HG02870 (cell line): ENCODE measurements at regions not wholly inside any gene's neighbourhood (a gene's known extent, or its start where the extent isn't known, plus 50 kb on each side); places are given as distances from the start of the nearest gene placed in this dataset.
"Not testable (repeated sequence)": the region's sequence is repeated elsewhere in the genome, so short reads cannot be mapped to it uniquely, and the experiment has no call there.

ENCODE experiments used
- ATAC-seq: cut with Tn5 transposase; IDR thresholded peaks from one replicate; pipeline ENCODE4 v1.9.1; 2021; ENCODE audit warnings: mild to moderate bottlenecking, moderate library complexity; ENCODE audit not compliant: unreplicated experiment

DNA sequence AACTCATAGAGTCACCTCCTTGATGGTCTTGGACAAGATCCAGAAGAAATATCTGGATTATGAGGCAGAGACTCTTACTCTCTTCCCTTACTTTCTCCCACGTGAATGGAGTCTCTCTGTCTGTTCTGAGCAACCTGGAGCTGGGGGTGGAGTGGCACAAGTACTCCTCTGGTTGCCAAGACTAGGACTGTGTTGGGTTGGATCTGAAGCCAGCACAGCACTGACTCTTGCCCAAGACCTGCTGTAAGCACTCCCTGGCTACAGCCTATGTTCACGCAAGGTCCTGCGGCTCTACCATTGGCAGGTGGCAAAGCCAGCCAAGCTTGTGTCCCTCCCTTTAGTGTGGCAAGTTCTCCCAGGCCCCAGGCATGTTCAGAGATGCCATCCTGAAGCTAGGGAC is 488.2 kb upstream of the NRG3 start:
- ATAC-seq, result no peak

GRCh38 chr10:81403451-81403850 is 471.5 kb upstream of the NRG3 start:
- ATAC-seq, result no peak

DNA sequence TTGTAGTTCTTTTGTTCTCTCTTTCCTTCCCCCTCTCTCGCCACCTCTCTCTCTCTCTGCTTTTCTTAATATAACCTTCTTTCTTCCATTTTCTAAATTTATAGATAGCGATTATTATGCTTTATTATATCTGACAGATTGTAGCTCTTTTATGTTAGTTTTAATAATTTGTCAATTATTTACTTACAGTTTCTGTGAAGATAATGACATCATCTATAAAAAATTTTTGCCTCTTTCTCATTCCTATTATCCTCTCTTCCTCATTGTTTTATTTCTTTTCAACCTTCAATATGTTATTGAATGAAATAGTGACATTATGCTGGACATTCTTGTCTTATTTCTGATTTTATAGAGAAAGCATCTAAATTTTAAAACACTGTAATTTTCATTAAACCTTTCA is 469.6 kb upstream of the NRG3 start:
- ATAC-seq, result no peak

DNA sequence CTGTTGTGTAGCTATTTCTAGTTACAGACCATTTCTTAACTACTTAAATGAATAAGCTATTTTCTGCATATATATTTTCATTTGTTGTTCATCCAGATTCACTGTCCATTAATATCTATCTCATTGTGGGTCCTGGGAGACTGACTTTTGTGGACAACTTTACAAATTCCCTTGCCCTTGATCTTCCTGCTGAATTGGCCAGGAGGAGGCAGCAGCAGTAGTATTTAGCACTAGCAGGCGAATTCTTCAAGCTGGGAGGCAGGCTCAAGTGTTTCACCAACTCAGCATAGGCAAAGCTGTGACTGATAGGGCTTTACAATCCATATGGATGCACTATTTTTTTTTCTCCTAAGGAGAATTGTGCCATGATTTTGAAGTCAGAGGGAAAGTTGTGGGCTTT is 461.0 kb upstream of the NRG3 start:
- ATAC-seq, result no peak

- no peak for ATAC-seq
Measured at GRCh38 chr10:81426722-81427121, 448.3 kb upstream of the NRG3 start.

GRCh38 chr10:81428456-81429134 is 446.4 kb upstream of the NRG3 start:
- ATAC-seq, result no peak

DNA sequence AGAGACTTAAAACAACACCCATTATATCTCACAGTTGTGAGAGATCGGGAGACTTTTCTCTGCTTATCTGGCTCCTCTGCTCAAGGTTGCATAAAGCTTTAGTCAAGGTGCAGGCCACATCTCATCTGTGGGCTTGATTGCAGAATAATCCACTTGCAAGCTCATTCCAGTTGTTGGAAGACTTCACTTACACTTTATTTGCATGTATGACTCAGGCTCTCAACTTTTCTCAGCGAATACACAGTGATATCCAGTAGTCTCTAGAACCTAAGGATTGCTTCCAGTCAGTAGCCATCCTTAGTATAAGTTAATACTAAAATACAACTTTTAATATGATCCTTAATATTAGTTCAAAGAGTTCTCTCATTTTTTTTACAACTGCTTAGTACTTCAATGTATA is 435.5 kb upstream of the NRG3 start:
- ATAC-seq, result no peak

GRCh38 chr10:81441624-81442023 is 433.4 kb upstream of the NRG3 start:
- not testable (repeated sequence) for ATAC-seq

GRCh38 chr10:81444242-81444929 is 430.6 kb upstream of the NRG3 start:
- ATAC-seq, result no peak

DNA sequence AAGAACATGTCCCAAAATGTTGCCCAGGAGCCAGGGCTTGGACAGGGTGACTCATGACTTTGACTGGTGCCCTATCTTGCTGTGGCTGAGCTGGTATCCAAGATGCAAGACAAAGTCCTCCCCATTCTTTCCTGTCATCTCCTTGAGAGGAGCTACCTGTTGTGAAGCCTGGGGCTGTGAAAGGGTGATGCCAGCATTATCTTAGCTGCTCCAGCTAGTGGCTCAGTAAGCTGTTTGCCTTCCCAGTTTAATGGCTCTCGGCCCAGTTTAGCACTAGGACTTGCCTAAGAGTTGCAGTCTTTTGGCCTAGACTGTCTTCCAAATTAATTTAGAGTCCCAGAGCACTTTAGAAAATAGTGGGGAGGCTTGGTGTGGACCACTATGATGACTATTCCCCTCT is 424.3 kb upstream of the NRG3 start:
- no peak for ATAC-seq

GRCh38 chr10:81472927-81473470 is 402.0 kb upstream of the NRG3 start:
- ATAC-seq, result no peak

- ATAC-seq, result no peak
Measured at GRCh38 chr10:81473755-81474154, 401.2 kb upstream of the NRG3 start.

- no peak for ATAC-seq
Measured at GRCh38 chr10:81479316-81479715, 395.7 kb upstream of the NRG3 start.

- no peak for ATAC-seq
Measured at GRCh38 chr10:81496626-81497025, 378.4 kb upstream of the NRG3 start.

GRCh38 chr10:81498011-81498551 is 376.9 kb upstream of the NRG3 start:
- ATAC-seq, result no peak

DNA sequence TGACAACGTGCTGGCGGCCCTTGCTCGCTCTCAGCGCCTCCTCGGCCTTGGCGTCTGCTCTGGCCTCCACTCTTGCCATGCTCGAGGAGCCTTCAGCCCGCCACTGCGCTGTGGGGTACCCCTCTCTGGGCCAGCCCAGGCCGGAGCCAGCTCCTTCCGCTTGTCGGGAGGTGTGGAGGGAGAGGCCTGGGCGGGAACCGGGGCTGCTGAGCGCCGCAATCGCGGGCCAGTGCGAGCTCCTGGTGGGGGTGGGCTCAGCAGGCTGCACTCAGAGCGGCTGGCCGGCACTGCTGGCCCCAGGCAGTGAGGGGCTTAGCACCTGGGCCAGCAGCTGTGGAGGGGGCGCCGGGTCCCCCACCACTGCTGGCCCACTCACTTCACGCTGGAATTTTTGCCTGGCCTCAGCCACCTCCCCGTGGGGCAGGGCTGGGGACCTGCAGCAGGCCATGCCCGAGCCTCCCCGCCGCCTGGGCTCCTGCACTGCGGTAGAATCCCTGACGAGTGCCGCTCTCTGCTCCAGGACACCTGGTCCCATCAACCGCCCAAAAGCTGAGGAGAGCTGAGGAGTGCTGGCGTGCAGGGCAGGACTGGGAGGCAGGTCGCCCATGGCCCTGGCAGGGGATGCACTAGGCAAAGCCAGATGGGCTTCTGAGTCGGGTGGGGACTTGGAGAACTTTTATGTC is 372.2 kb upstream of the NRG3 start:
- no peak for ATAC-seq

GRCh38 chr10:81505777-81506176 is 369.2 kb upstream of the NRG3 start:
- ATAC-seq, result not testable (repeated sequence)

DNA sequence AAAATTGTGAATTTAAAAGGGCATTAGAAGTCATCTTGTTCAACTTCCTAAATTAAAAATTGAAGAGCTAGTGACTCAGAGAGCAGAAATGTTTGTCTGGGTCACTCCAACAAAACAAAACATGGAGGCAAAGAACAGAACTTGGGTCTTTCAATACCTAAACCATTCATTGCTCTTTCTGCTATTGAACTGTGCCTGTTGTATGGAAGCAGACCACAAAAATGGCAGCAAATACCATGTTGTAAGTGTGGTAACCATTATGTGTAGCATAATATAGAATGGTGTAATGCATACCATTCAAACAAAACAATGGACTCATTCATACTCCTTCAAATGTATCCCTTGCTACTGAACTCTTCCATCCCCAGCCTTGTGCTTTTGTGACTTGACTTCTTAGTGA is 360.2 kb upstream of the NRG3 start:
- ATAC-seq, result no peak

GRCh38 chr10:81520688-81521087 is 354.3 kb upstream of the NRG3 start:
- ATAC-seq, result no peak

DNA sequence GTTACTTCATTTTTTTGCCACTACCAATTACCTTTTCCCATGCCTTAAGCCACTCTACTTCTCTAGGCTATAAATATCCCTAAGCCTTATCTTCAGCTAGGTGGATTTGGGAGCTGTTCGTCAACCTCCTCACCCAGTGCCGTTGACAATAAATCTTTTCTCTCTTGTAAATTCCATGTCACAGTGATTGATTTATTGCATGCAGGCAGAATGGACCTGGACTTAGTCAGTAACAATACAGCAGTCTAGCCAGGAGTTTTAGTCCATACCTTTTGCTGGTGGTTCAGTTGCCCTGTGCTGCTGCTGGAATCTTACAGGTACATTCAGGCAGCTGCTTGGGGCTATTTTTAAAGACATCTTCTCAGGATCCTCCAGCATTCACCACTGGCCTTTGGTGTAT is 350.5 kb upstream of the NRG3 start:
- no peak for ATAC-seq

DNA sequence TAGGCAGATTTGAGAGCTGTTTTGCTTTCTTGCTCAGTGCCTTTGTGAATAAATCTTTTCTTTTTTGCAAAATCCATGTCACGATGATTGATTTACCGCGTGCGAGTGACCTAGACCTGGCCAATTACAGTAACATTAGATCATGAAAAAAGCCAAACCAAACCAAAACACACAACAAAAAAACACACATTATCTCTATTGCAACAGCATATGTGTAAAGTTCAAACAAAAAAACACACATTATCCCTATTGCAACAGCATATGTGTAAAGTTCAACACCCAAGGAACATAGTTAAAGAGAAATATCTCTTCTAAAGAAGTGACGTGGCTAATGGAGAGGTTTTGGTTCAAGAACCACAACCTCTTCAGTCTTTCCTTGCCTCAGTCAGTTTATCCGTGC is 342.6 kb upstream of the NRG3 start:
- ATAC-seq, result no peak

DNA sequence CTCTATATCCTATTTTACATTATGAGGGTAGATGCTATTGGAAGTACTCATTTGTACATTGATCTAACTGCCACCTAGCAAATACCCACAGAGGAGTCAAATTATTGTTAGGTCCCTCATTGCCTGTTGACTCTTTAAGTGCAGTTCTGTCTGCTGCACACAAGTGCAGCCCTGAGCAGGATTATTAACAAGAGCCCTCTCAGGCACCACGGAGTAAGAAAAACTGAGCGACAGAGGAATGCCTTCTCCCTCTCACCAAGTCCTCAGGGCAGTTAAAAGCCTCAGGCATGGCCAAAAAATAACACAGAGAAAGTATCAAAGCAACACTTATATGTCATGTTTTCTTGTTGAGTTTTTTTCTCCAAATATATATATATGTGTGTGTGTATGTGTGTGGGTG is 340.0 kb upstream of the NRG3 start:
- no peak for ATAC-seq
